ENCODE measurements at regions not wholly inside any gene's neighbourhood (a gene's known extent, or its start where the extent isn't known, plus 50 kb on each side); places are given as distances from the start of the nearest gene placed in this dataset.
"Not testable (repeated sequence)": the region's sequence is repeated elsewhere in the genome, so short reads cannot be mapped to it uniquely, and the experiment has no call there.

DNA sequence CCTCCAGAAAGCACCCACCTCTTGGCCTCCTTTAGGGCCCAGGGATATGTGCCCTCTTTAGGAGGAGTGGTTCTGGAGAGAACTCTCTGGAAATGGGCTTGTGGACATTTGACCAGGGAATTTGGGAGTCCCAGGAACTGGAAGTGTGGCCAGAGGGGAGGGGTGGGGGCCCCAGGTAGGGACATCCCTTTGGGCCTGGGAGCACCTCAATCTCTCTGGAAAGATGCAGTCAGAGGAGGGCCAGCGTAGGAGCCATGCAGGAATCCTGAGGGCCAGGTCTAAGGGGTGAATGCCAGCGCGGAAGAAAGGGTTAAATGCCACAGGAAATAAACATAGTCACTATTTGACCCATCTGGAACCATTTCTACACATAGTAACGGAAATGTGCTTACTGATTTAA lies 50.3 kb upstream of the ITGA11 start:
- DNase-seq (ENCODE audit: low spot score): no peak

DNA sequence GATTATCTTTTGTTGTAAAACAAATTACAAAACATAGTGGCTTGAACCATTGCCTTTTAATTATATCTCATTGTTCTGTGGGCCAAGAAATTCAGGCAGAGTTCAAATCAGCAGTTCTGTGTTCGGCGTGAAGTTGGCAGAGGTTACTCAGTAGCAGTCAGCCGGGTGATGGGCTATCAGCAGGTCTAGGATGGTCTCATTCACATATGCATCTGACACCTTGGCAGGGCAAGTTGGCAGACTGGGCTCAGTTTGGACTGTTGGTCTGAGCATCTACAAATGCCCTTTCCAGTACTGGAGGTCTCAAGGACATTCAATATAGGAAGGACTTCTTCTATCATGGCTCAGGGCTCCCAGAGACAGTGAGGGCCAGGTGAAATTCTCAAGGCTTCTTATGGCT lies 51.2 kb upstream of the ITGA11 start:
- DNase-seq (ENCODE audit: low spot score): no peak

DNA sequence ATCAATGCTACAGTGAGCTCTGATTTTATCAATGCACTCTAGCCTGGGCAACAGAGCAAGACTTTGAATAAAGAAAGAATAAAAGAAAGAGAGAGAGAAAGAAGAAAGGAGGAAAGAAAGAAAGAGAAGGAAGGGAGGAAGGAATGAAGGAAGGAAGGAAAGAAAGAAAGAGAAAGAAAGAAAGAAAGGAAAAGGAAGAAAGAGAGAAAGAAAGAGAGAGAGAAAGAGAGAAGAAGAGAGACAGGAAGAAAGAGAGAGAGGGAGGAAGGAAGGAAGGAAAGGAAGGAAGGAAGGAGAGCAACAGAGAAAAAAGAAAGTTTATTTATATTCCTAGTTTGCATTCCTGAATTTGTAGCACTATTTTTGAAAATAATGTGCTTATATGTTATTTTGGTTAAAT lies 52.3 kb upstream of the ITGA11 start:
- DNase-seq (ENCODE audit: low spot score): no peak

DNA sequence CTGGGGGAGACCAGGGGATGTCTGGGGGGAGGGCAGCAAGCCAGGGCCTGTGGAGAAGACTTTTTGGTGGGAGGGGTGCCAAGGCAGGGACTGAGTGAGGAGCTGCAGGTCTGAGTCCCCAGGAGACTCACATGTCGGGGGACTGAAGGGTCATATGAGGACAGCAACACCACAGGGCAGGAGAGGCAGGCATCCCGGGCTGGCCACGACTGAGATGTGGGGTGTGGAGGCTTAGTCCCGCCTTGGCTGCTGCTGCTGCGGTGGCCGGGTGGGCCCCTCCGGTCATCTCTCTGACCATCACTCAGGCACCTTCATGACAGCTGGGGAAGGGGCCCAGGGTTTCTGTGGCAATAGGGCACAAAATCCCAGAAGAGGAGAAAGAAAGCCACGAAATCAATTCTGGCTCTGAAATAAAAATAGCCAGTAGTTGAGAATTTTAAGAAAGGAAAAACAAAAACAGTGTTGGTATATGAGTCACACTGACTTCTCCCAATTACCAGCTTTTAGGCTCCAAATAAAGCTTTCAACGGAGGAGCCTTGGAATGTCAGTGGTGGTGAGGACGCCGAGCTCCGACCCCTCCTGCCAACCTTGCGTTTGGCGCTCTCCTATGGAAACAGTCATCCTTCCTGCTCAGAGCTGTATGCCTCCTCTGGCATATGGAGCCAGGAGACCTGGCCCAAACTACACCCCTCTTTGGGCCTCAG lies 52.9 kb upstream of the ITGA11 start:
- DNase-seq (ENCODE audit: low spot score): no peak

DNA sequence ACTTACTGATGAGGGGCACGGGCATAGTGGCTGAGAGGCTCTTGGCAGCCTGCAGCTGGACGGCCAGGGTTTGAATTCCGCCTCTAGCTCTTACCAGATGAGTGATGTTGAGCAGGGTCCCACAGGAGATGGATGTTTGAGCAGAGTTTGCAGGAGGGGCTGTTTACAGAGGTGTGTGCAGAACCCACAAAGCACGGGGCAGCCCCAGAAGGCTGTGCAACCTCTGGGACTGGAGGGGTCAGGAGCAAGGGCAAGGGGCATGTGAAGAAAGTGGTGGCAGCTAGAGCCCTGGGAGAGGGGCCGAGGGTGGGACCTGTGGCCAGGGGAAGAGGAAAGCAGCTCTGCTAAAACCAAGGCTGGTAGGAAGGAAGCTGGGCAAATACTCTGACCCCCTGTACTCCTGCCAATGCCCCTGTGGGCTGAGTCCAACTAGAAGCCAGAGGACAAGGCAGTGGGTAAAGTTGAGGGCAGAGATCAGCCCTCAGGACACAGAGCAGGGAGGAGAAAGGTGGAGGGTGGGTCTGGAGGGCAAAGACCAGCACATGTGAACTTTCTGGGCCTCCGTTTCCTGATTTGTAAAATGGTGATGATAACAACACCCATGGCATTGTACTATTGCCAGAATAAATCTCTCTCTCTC lies 53.9 kb upstream of the ITGA11 start:
- no peak for DNase-seq (ENCODE audit: low spot score)

DNA sequence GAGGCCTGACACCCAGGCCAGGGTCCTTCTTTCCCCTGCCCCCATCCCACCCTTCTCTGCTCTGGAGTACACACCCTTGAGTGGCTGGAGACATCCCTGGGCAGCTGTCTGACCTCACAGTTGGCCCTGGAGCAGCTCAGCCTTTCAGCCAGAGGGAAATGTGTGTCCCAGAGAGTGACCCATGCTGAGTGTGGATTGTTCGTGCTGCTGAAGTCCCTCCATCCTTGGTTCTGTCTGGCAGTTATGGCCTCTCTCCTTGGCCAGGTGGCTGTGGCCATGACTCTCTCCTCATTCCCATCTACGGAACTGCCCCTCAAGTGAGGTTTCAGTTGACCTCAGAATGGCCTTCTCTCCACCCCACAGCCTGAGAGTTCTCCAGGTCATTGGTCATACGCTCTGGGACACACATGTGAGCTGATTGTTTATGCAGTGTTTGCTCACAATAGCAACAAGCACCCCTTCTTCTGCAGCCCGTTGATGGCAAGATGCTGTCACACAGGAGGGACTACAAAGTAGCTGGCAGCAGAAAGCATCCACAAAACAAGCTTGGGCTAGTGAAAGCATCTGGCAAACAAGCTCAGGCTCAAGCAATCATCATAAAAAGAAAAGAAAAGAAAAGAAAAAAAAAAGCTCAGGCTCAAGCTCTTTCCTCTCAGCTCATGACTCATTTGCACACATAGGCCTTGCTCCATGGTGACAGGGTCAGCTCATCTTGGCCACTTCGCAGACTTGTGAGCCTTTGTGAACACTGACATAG lies 55.3 kb upstream of the ITGA11 start:
- DNase-seq (ENCODE audit: low spot score): no peak

DNA sequence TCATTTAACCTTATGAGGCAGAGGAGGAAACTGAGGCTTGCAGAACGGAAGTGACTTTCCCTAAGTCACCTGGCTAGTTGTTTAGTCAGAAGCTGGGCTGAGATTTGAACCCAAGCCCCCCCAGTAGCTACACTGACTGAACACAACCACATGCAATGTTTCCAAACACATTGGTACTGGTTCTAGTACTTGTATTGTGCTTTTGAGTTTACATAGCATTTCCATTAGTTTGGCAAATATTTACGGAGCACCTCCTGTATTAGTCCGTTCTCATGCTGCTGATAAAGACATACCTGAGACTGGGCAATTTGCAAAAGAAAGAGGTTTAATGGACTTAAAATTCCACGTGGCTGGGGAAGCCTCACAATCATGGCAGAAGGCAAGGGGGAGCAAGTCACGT lies 56.3 kb upstream of the ITGA11 start:
- no peak for DNase-seq (ENCODE audit: low spot score)

DNA sequence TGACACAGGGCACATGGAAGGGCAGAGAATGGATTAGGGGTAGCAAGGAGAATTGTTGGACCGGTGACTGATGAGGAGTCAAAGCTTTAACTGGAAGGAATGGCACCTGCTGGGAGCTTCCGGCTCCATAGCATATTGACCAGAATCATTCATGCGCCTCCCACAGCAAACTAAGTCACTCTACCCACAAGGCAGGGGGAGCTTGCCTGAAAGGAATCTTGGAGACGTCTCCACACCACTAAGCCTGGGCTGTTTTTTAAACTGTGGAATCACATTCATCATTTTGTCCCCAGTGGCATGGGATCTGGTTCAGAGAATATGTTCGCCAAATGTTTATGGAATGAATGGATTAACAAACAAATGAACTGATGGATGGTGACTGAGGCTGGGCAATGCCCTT lies 57.0 kb upstream of the ITGA11 start:
- no peak for DNase-seq (ENCODE audit: low spot score)

DNA sequence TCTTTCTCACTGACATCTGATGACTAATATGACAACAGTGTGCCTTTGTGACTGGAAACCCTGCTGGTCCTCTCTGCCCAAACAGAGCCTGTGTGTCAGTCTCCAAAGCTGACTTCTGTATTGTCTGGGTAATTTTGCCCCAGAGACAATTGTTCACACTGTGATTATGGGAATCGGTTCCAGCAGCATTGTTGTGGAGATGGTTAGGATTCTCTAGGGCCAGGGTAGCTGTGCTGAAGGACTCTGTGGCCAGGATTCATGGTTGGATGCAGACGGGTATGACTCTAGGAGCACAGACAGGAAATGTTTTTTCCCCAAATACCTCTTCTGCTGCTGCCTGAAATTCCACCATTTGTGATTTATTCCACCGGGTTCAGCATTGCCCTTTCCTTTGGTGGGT lies 57.5 kb upstream of the ITGA11 start:
- no peak for DNase-seq (ENCODE audit: low spot score)

DNA sequence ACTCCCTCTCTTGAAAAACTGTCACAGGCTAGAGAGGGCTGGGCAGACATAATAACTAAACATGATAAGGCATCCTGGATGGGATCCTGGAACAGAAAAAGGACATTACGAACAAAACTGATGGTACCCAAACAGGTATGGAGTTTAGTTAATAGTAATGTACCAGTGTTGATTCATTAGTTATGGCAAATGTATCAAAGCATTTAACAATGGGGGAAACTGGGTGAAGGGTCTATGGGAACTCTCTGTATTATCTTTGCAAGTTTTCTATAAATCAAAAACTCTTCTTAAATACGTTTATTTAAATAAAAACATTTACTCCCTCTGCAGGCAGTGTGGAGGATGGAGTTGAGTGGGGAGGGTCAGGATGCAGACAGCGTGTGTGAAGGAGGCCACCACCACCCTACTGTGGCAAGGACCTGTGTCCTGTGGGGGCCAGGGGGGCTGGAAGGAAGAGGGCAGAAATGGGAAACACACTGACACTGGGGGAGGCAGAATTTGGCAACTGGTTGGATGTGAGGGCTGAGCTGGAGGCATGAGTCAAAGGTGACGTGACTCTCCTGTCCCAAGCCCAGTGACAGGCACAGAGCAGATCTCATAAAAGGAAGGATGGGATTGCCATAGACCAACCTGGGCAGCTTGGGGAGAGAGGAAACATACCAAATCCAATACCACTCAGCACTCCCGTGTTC lies 59.6 kb upstream of the ITGA11 start:
- no peak for DNase-seq (ENCODE audit: low spot score)

DNA sequence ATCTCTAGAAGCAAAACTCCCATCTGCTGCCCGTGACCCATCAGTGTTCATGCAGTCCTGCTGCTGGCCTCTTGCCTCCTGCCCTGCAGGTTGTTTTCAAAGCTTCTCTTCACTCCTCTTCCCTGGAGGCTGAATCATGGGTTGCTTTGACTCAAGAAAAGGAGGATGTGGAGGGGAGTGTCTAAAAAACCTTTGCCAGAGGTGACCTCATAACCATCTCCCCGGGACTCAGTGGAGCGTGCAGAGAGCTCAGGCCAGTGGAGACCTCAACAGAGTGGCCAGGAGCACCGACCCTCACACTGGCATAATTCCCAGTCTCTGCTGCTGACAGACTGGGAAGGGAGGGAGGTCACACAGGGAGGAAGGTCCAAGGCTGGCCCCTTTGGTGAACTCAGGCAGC lies 60.9 kb upstream of the ITGA11 start:
- DNase-seq (ENCODE audit: low spot score): no peak

DNA sequence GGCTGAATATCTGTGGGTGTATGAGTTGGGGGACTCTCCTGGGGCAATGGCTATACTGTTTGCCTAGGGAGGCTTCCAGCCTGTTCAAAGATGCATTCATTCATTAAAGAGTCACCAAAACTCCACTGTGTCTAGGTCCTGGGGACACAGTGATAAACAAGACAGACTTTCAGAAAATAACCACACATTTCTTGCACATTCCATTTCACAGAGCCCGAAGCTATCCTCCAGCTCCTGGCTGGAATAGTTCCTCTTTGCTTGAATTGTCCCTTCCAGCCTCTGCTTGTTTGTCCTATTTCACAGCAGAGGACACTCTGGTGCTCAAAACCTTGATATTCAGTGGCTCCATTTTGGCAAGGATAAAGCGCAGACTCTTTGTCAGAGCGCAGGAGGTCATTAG lies 61.7 kb upstream of the ITGA11 start:
- no peak for DNase-seq (ENCODE audit: low spot score)

DNA sequence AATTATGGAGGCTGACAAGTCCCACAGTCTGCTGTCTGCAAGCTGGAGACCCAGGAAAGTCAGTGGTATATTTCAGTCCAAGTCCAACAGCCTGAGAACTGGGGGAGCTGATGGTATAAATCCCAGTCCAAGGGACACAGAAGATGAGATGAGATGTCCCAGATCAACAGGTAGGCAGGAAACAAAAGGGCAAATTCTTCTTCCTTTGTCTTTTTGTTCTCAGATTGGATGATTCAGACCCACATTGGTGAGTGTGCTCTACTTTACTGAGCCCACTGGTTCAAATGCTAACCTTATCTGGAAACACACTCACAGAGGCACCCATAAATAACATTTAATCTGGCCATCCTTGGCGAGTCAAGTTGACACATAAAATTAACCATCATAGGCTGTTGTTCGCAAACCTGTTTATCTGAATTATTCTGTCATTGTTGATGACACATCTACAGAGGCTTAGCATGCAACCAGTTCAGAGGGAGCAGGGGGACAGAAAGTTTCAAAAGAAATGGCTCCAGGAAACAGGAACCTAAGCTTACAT lies 62.7 kb upstream of the ITGA11 start:
- no peak for DNase-seq (ENCODE audit: low spot score)

DNA sequence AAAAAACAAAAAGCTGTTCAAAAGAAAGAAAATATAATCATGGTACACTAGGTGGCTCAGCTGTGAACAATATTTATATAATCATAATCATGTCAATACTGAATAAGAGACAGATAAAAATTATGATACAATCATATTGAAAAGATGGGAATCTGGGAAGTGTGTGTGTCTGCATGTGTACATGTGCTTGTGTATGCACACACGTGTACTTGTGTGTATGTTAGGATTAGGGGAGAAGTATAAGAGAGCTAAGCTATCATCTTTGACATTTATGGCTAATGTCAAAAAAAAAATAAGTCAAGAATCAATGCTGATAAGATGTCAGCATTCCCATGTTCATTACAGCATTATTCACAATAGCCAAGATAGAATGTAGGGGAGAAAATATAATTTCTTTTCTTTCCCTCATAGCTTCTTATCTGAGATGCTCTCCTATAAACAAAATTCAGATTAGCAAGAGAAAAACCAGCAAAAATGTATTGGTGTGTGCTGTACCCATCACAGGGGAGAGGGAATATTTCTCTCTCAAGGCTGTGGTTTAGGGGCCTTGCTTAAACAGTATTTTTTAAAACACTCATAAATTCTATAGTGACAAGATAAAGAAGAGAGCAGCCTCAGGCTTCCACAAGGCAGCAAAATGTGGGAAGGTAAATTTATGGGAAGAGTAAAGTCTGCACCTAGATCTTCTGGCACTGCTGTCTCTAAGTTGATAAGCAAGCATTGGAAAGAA lies 63.4 kb upstream of the ITGA11 start:
- no peak for DNase-seq (ENCODE audit: low spot score)

DNA sequence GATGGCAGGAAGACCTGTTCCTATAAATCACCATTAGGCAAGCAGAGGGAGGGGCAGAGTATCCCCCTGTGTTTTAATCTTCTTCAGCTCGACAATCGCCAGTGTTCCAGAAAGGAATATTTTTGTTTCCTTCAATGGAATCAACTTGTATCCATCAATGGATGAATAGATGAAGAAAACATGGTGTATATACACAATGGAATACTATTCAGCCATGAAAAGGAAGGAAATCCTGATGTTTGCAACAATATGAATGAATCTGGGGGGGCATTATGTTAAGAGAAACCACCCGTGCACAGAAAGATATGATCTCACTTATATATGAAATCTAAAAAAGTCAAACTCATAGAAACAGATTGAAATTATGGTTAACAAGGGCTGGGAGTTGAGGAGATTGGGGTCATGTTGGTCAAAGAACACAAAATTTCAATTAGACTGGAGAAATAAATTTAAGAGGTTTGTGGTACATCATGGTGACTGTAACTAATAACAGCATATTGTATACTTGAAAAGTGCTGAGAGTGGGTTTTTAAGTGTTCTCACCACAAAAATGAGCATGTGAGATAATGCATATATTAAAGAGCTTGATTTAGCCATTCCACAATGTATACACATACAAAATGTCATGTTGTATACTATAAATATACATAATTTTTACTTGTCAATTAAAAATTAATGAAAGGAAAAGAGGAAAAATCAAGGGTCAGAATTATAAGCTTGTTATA lies 64.2 kb upstream of the ITGA11 start:
- DNase-seq (ENCODE audit: low spot score): no peak

DNA sequence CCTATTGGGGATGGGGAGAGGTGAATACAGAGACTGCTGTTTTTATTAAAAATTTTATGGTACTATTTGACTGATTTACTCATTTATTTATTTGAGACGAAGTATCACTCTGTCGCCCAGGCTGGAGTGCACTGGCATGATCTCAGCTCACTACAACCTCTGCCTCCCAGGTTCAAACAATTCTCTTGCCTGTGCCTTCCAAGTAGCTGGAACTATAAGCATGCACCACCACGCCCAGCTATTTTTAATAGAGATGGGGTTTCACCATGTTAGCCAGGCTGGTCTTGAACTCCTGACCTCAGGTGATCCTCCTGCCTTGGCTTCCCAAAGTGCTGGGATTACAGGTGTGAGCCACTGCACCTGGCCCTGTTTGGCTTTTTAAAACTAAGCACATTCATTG lies 64.8 kb upstream of the ITGA11 start:
- DNase-seq (ENCODE audit: low spot score): not testable (repeated sequence)

DNA sequence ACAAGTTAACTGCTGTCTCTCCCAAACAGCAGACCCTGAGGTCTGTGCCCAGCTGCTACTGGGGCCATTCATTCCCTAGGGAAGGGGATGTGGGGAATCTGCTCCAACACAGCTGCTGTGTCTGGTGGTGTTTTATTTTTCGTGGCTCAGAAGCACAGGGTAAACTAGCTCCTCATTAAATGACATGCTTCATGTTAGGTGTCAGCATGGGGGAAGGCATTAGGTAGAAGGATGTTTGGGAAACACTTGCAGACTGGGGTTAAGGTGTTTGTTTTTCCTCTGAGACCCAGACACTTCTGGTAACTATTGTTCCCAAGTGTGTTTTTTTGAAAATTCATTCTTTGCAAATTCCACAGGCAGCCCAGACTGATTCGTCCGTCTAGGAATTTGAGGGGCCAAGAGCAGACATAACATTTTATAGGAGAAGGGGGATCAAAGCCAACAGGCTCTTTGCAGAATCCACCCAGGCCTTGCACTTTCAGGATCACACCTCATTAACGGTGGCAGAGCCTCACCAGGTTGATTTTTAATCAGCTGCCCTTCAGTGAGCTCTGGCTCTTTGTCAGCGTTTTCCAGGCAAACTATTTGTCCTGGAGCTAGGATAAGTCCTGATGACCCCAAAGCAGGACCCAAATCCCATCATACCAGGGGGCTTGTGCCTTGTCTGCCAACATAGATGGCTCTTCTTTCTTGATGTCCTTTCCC lies 65.4 kb upstream of the ITGA11 start:
- no peak for DNase-seq (ENCODE audit: low spot score)

DNA sequence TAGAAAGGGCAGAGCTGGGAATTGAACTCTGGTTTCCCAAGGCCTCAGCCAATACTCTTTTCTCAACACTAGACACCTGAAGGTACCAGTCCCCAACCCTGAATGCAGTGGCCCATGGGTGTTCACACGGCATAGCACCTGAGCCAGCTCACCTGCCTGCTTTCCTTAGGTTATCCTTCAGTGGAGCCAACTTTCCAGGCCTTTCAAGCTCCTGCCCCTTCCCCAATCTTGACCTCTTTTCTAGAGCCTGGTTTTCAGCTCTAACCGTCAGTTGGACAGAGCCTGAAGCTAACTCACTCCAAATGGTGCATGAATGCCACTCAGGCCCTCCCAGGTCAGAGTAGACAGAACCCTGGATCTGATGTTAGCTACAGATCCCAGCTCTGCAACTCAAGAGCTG lies 66.1 kb upstream of the ITGA11 start:
- DNase-seq (ENCODE audit: low spot score): no peak

DNA sequence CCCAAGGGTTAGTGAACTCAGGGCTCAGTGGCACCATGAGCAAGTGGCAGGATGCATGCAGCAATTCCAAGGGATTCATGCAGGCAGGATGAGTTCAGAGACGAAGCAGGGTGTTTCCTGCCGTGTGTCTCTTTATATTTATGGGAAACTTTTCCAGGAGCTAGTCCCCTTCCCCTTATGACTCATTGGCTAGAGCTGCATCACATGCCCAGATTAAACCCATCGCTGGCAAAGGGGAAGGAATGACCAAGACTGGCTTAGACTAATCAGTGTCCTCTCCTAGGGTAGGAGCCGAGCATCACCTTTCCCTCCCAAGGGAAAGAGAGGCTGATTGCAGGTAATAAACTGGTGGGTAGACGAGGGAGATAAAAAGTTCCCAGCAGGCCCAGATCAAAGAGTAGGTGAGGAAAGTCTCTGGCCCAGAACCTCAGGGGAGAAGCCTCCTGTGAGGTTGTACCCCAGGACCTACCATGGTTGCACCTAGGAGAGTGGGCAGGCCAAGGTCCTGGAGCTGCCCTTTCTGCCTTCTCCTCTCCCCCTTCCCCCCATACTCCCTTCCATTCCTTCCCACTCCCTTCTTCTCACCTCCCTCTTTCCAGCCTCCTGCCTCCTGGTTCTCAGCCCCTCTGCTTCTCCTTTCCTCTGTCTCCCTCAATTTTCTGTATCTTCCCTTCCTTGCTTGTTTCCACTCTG lies 67.8 kb upstream of the ITGA11 start:
- no peak for DNase-seq (ENCODE audit: low spot score)
